GM19240 (cell line): ENCODE measurements at regions not wholly inside any gene's neighbourhood (a gene's known extent, or its start where the extent isn't known, plus 50 kb on each side); places are given as distances from the start of the nearest gene placed in this dataset.
"Not testable (repeated sequence)": the region's sequence is repeated elsewhere in the genome, so short reads cannot be mapped to it uniquely, and the experiment has no call there.

Experiments
- DNase-seq: peaks from one replicate; pipeline ENCODE4 v3.0.0; 2011; ENCODE audit warnings: low spot score; ENCODE audit not compliant: insufficient read length

DNA sequence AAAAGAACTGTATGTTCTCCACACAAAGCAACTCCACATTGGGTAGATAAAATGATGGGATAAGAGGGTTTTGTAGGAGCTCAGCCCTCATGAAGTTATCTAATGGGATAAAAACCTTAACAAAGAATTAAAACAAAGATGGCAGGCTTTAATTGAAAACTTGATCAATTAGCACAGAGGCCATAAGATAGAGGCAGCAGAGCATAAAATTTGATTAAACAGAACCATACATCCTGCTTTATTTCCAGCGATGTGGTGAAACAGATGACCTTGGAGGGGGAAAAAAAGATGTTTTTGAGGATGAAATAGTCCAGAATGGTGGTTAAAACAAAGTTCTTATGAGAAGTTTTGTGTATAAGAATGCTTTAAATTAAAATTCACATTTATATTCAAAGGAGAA, 130.9 kb upstream of the ALCAM start:
- DNase-seq = no peak

DNA sequence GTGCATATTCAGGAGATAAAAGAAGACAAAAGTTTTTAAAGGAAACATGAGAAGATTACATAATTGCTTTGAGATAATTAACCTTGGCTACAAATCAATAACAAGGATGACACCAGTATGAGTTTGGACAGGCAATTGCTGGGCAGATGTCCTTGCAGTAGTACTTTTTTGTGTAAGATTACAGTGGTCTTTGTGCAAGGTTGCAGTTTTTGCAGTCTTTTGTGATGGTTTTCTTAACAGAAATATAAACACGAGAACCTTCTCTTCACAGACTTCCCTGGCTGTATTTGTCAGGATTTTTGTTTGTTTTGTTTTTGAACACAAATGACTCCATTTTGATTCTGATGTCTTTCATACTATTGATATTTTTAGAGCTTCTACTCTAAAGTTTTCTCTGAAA, 128.3 kb upstream of the ALCAM start:
- no peak for DNase-seq

- DNase-seq = no peak
Measured at GRCh38 chr3:105243076-105243475, 123.6 kb upstream of the ALCAM start.

- no peak for DNase-seq
Measured at GRCh38 chr3:105246536-105246935, 120.2 kb upstream of the ALCAM start.

- DNase-seq = no peak
Measured at GRCh38 chr3:105253225-105253624, 113.5 kb upstream of the ALCAM start.

- no peak for DNase-seq
Measured at GRCh38 chr3:105254154-105254553, 112.6 kb upstream of the ALCAM start.

- DNase-seq = no peak
Measured at GRCh38 chr3:105255350-105255749, 111.4 kb upstream of the ALCAM start.

GRCh38 chr3:105259496-105259895, 107.2 kb upstream of the ALCAM start:
- DNase-seq = no peak

- DNase-seq = no peak
Measured at GRCh38 chr3:105260385-105260784, 106.3 kb upstream of the ALCAM start.

DNA sequence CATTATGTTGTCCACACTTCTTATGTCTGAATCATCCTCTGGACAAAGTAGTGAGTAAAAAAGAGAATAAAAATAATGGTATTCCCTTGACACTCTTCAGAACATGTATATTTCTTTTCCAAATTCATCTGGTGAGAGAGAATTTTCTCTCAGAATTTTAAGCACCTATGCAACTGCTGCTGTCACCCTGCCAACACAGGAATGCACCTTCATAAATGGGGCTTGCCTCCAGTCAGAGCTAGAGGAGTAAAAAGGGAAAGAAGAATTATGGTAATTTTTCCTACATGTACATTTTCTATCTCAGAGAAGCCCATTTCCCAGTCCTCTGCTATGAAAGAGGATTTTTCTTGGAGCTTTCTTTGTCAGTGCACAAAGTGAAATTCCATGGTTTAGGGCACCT, 92.2 kb upstream of the ALCAM start:
- no peak for DNase-seq

DNA sequence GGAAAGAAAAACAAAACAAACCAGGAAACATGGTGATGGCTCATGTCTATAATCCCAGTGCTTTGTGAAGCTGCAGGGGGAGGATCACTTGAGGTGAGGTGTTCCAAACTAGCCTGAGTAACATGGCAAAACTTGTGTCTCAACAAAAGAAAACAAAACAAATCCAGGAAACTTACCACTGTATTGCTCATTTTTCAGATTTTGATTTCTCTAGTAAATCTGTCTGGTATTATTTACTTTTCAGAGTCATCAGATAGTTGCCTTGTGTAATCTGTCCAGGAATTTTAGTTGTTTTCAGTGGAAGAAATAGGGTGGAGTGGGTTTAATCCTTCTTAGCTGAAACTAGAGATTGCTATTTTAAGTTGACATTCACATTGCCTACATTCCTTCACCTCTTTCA, 91.8 kb upstream of the ALCAM start:
- no peak for DNase-seq

DNA sequence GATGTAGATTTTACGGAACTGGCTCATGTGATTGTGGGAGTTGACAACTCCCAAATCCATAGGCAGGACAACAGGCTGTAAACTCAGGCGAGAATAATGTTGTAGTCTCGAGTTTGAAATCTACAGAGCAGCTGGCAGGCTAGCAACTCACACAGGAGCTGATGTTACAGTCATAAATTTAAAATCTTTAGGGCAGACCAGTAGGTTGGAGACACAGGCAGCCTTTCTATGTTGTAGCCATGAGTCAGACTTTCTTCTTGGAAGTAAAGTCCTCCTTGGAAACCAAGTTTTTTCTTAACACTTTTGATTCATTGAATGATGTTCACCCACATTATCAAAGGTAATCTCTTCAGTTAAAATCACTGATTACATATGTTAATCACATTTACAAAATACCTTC, 89.1 kb upstream of the ALCAM start:
- no peak for DNase-seq

DNA sequence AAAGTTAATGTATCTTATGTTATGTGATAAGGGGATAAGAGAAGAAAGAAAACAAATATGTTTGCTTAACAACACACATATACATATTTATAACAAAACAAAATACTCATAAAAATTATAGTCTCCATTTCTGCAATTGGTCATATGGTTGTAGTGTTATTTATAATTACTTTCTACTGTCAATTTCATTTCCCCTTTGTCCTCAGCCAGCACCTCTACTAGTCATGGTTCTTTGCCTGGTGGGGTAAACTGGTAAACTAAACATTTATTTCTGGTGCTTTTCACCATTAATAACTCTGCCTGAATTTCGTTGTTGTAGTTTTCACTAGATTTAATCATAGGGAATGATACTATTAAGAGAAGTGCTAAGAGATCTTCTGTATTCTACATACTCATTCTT, 88.0 kb upstream of the ALCAM start:
- no peak for DNase-seq

DNA sequence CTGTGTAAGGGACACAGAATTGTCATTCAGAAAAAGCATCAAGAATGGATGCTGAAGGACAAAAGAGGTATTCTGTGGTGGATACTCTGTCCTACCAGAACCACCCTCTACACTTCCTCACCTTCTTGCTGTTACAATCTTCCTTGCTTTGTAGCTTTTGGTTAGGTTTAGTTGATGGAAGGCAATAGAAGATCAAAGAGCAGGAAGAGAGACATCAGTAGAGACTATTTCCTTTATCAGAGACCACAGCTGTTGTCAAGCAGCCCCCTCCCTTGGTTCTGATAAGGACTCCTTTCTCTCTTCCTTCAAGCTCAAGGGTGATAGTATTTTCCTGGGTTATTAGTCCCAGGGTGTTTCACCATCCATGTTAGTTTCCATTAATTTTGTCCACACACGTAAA, 84.7 kb upstream of the ALCAM start:
- DNase-seq = no peak

GRCh38 chr3:105284876-105285275, 81.8 kb upstream of the ALCAM start:
- no peak for DNase-seq

DNA sequence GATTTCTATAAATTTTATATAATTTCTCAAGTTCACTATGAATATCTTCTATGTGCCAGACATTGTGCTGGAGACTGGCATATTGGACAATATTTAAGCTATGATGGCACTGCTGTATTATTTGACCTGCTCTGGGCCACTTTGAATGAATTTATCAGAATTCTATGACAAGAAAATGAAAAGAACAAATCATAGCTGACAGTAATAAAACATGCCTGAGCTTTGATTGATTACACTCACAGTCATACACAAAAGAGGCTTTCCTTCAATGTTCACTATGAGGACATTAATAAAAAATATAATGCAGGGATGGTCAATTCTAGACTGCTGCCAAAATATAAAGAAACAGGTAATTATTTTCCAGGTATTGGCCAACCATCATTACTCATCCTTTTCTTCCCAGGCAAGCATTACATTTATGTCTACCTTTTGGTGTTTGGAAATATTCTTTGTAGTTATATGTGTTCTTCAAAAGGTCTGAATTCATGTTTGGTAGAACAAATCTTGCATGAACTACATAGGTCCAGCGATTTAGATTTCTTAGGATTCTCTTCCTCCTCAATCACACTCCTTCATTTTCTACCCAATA, 81.0 kb upstream of the ALCAM start:
- no peak for DNase-seq

DNA sequence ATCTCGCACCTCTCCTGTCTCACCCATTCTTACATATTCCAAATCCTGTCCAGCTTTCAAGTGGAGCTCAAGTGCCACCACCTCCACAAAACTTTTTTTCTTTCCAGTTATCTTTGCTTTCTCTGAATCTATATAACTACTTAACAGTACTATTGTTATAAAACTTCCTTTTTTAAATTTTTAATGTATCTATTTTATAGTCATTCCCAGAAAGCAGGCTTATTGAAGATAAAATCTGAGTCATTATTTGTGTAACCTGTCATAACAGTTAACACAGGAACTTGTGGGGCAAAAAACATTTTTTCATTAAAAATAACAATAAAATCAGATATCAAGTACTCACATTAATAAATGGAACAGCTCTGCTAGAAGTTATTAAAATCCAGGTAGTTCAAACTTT, 73.3 kb upstream of the ALCAM start:
- DNase-seq = no peak

- not testable (repeated sequence) for DNase-seq
Measured at GRCh38 chr3:105296182-105296822, 70.4 kb upstream of the ALCAM start.

DNA sequence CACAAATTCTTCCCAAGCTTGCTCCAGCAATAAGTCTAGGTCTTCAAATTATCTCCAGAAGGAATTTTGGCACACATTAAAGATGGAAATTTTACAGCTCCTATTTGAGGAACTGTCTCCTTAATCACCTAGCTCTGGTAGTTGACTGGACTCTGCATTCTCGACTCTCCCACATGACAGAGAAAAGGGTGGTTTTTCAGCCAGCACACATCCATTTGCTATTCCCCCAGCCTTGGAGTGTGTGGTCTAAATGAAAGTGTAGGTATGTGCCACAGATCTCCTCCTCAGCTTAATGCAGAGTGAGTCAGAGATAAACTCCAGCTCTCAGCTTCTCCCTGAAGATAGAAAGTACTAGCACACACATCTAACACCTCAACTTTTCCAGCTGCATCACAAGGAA, 62.2 kb upstream of the ALCAM start:
- DNase-seq = no peak

DNA sequence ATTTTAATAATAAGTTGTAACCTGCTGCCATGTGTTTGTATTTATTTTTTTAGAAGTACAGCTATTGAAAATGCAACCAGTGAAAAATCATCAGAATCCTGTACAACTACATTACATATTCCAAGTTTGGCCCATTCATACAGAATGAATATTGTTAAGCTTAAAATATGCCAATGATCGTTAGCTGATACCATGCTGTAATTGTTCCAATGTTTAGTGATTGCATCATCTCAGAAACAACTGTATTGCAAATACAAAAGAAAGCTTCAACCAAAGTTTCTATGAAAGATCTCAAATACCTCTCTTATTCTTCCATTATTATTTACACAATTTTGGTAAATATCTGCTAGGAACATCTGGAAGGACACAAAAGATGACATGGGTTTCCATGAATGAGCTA, 51.6 kb upstream of the ALCAM start:
- DNase-seq = no peak

- no peak for DNase-seq
Measured at GRCh38 chr3:105315815-105316214, 50.9 kb upstream of the ALCAM start.

GRCh38 chr3:105316331-105316730, 50.4 kb upstream of the ALCAM start:
- DNase-seq = no peak
